IMR-90 (cell line): ENCODE measurements at regions not wholly inside any gene's neighbourhood (a gene's known extent, or its start where the extent isn't known, plus 50 kb on each side); places are given as distances from the start of the nearest gene placed in this dataset.

Source experiments
- ATAC-seq: fragments of 200-7000 bp; cut with Tn5 transposase; 2 replicates; pipeline ENCODE4 v1.9.1; 2020; ENCODE audit warnings: low read depth, mild to moderate bottlenecking, moderate library complexity
- BruUV-seq: library from RNA; stranded (reverse); fragments of 400-500 nt; replicated peaks from 2 replicates; lab custom pipeline; 2021; lab: Mats Ljungman, UMichigan
- CTCF ChIA-PET: fragments of 300-600 bp; formaldehyde crosslinking; extraction: SDS; loops from one replicate; lab custom pipeline; 2021; ENCODE audit warnings: antibody characterized with exemption; lab: Yijun Ruan, JAX
- POLR2A ChIA-PET: fragments of 300-600 bp; sonication (Branson Sonifier 250); formaldehyde crosslinking; loops from one replicate; lab custom pipeline; 2022; ENCODE audit warnings: antibody characterized with exemption; ENCODE audit not compliant: unreplicated experiment; lab: Charles Lee
- DNase-seq: peaks from one replicate; pipeline ENCODE4 v3.0.0; 2013
- H2AFZ ChIP-seq: replicated peaks from 2 replicates; pipeline ENCODE3; 2013; ENCODE audit warnings: low read length, mild to moderate bottlenecking; ENCODE audit not compliant: poor library complexity
- H2AK5ac ChIP-seq: 2 replicates; pipeline ENCODE4 v1.6.1; 2013; ENCODE audit warnings: low read depth, low read length, inconsistent platforms
- H2AK9ac ChIP-seq: replicated peaks from 2 replicates; pipeline ENCODE3; 2013; ENCODE audit warnings: mild to moderate bottlenecking, low read depth, low read length, moderate library complexity; ENCODE audit not compliant: poor library complexity
- H2BK120ac ChIP-seq: 2 replicates; pipeline ENCODE4 v1.6.1; 2013; ENCODE audit warnings: low read depth, low read length, inconsistent platforms
- H2BK15ac ChIP-seq: 3 replicates; pipeline ENCODE4 v1.6.1; 2013; ENCODE audit warnings: low read depth, low read length, inconsistent platforms
- H2BK20ac ChIP-seq: 2 replicates; pipeline ENCODE4 v1.6.1; 2013; ENCODE audit warnings: low read depth, mild to moderate bottlenecking, inconsistent platforms, low read length, moderate library complexity
- H2BK5ac ChIP-seq: 2 replicates; pipeline ENCODE4 v1.6.1; 2013; ENCODE audit warnings: mild to moderate bottlenecking, low read depth, low read length, inconsistent platforms; ENCODE audit not compliant: poor library complexity, severe bottlenecking
- H3K14ac ChIP-seq: replicated peaks from 2 replicates; pipeline ENCODE4 v1.6.1; 2013; ENCODE audit warnings: low read depth, low read length, inconsistent platforms
- H3K18ac ChIP-seq: 2 replicates; pipeline ENCODE4 v1.6.1; 2013; ENCODE audit warnings: low read depth, low read length, control low read depth
- H3K23ac ChIP-seq: 2 replicates; pipeline ENCODE4 v1.6.1; 2013; ENCODE audit warnings: low read depth, low read length, inconsistent platforms
- H3K27ac ChIP-seq: 2 replicates; pipeline ENCODE4 v1.5.1; 2013; ENCODE audit warnings: mild to moderate bottlenecking, control low read depth, low read length; ENCODE audit not compliant: insufficient read depth
- H3K27me3 ChIP-seq: 2 replicates; pipeline ENCODE4 v1.6.1; 2013; ENCODE audit warnings: low read length; ENCODE audit not compliant: control insufficient read depth, insufficient read depth
- H3K36me3 ChIP-seq: 2 replicates; pipeline ENCODE4 v1.6.1; 2013; ENCODE audit warnings: low read length, mixed read lengths; ENCODE audit not compliant: control insufficient read depth, insufficient read depth
- H3K4ac ChIP-seq: 2 replicates; pipeline ENCODE4 v1.6.1; 2013; ENCODE audit warnings: low read depth, low read length, inconsistent platforms
- H3K4me1 ChIP-seq: 2 replicates; pipeline ENCODE4 v1.6.1; 2013; ENCODE audit warnings: low read length, mixed read lengths; ENCODE audit not compliant: control insufficient read depth, insufficient read depth
- H3K4me2 ChIP-seq: 2 replicates; pipeline ENCODE4 v1.6.1; 2013; ENCODE audit warnings: low read depth, mild to moderate bottlenecking, control low read depth, low read length, moderate library complexity
- H3K4me3 ChIP-seq: 2 replicates; pipeline ENCODE4 v1.5.1; 2013; ENCODE audit warnings: low read depth, mild to moderate bottlenecking, control low read depth, low read length, moderate library complexity; ENCODE audit not compliant: insufficient read depth
- H3K56ac ChIP-seq: 2 replicates; pipeline ENCODE4 v1.6.1; 2013; ENCODE audit warnings: low read length, inconsistent platforms; ENCODE audit not compliant: insufficient read depth; ENCODE audit errors: extremely low read depth
- H3K79me1 ChIP-seq, 2 experiments: 2 replicates each; pipeline ENCODE4 v1.6.1; 2013; ENCODE audit warnings: low read length in 2 of 2, inconsistent platforms in 1 of 2, low read depth in 1 of 2
- H3K9ac ChIP-seq: 2 replicates; pipeline ENCODE4 v1.6.1; 2013; ENCODE audit warnings: low read depth, low read length, control low read depth
- H3K9me1 ChIP-seq: 2 replicates; pipeline ENCODE4 v1.6.1; 2013; ENCODE audit warnings: low read length, inconsistent platforms; ENCODE audit not compliant: insufficient read depth
- H3K9me3 ChIP-seq: 2 replicates; pipeline ENCODE4 v1.6.1; 2013; ENCODE audit warnings: low read length; ENCODE audit not compliant: control insufficient read depth, insufficient read depth
- H4K20me1 ChIP-seq: 2 replicates; pipeline ENCODE4 v1.6.1; 2013; ENCODE audit warnings: low read length, inconsistent platforms; ENCODE audit not compliant: insufficient read depth
- H4K5ac ChIP-seq: 2 replicates; pipeline ENCODE4 v1.6.1; 2013; ENCODE audit warnings: mild to moderate bottlenecking, low read depth, low read length, control low read depth
- H4K8ac ChIP-seq, 2 experiments: 2 replicates each; pipeline ENCODE4 v1.6.1; 2013; ENCODE audit warnings: low read depth in 2 of 2, low read length in 2 of 2, control low read depth in 1 of 2, inconsistent platforms in 1 of 2
- H4K91ac ChIP-seq: 2 replicates; pipeline ENCODE4 v1.6.1; 2013; ENCODE audit warnings: low read depth, low read length, inconsistent platforms; ENCODE audit not compliant: insufficient read depth
- RFX5 ChIP-seq: IDR thresholded peaks from 2 replicates; pipeline ENCODE4 v1.8.0; 2012; ENCODE audit warnings: low read depth, mild to moderate bottlenecking, low read length, moderate library complexity
- WGBS, 2 experiments: methylation state at CpG; one replicate each; pipeline versions ENCODE4 v1.1.5 to v1.1.7; 2013; ENCODE audit warnings: missing lambda C conversion rate in 2 of 2; ENCODE audit not compliant: insufficient read length in 1 of 2; ENCODE audit errors: extremely low coverage in 2 of 2; 5-methylcytosine and 5-hydroxymethylcytosine counted together
- dilution Hi-C: fragments of 300-500 bp; cut with HindIII; formaldehyde crosslinking; loops from one replicate; pipeline ENCODE4 v1.14.3; 2018; ENCODE audit warnings: low sequenced_read_pairs; ENCODE audit not compliant: unreplicated experiment
- in situ Hi-C: fragments of 300-500 bp; cut with MboI; formaldehyde crosslinking; loops from 3 replicates; pipeline ENCODE4 v1.14.3; 2019; ENCODE audit warnings: low sequenced_read_pairs, inconsistent platforms, mixed read lengths
- intact Hi-C: fragments of 100-400 bp; cut with micrococcal nuclease; formaldehyde crosslinking; loops from 2 replicates; pipeline ENCODE4 v1.10.0; 2022

GRCh38 chr2:210862283-210863065 lies 306.1 kb downstream of the CPS1 start:
- no CpG with 5 or more reads among the region's 2 CpGs for WGBS, 2 experiments
- H4K8ac ChIP-seq, result no peak overlapping the region
- no peak overlapping the region for H4K5ac ChIP-seq
- H3K27me3 ChIP-seq, result no peaks in the 10 kb centered on the region
- no peak overlapping the region for H3K18ac ChIP-seq
- no peak overlapping the region for H3K4me3 ChIP-seq
- no peak overlapping the region for H2AFZ ChIP-seq
- no peak overlapping the region for H3K9ac ChIP-seq
- no peak overlapping the region for H3K4me2 ChIP-seq
- ChIA-PET CTCF (no interaction called here), POLR2A (no interaction called here)
- no peaks in the 10 kb centered on the region for H4K20me1 ChIP-seq
- no peaks in the 10 kb centered on the region for H3K79me1 ChIP-seq
- ATAC-seq, result no peak
- no peaks in the 10 kb centered on the region for H3K36me3 ChIP-seq
- H2BK15ac ChIP-seq, result no peak overlapping the region
- H3K23ac ChIP-seq, result no peak overlapping the region
- no peaks in the 10 kb centered on the region for H3K9me1 ChIP-seq
- H2AK5ac ChIP-seq, result no peak overlapping the region
- BruUV-seq, result no TSS peak
- no peak overlapping the region for H2AK9ac ChIP-seq
- dilution Hi-C loops, result no loop called here
- no peak overlapping the region for H4K91ac ChIP-seq
- H3K56ac ChIP-seq, result no peak overlapping the region
- H3K14ac ChIP-seq, result no peak overlapping the region
- H3K27ac ChIP-seq, result no peak overlapping the region
- no peak overlapping the region for H2BK120ac ChIP-seq
- no peak for DNase-seq
- intact Hi-C loops, result no loop called here
- in situ Hi-C loops, result no loop called here
- no peak for TF ChIP-seq RFX5
- no peak overlapping the region for H2BK20ac ChIP-seq
- no peak overlapping the region for H2BK5ac ChIP-seq
- H3K9me3 ChIP-seq, result peaks cover 8% of the 10 kb centered on the region
- H3K4me1 ChIP-seq, result no peaks in the 10 kb centered on the region
- no peak overlapping the region for H3K4ac ChIP-seq
